ENCODE measurements at regions not wholly inside any gene's neighbourhood (a gene's known extent, or its start where the extent isn't known, plus 50 kb on each side); places are given as distances from the start of the nearest gene placed in this dataset.

DNA sequence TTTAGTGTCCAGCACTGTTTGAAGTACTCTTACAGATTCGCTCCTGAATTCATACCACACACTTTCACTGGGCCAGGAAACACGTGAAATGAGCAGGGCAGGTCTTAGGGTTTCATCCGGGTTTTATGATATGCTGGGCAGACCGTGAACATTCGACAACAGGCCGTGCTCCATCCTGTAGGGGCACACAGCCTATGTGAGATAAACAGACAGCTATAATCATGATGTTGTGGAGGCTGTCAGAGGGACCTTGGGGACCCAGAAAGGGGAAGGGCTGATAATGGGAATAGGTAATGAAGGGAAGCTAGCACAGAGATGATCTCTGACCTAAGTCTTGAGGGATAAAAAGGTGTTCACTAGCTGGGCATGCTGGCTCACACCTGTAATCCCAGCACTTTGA, 110.4 kb downstream of the RIN2 start:
- Histone ChIP-seq H3K27ac (ENCODE audit: extremely low read depth, low read depth, low read length) (no peak overlapping the region), H3K36me3 (ENCODE audit: control insufficient read depth in 2 of 2, insufficient read depth in 1 of 2, low read length in 2 of 2) (no peaks in the 10 kb centered on the region), H3K4me1 (ENCODE audit: control insufficient read depth, insufficient read depth, low read length) (no peaks in the 10 kb centered on the region), H3K4me3 (ENCODE audit: low read depth, low read length) (no peak overlapping the region), H3K9me3 (ENCODE audit: control insufficient read depth, insufficient read depth, low read depth, low read length) (no peaks in the 10 kb centered on the region)
- POLR2A ChIA-PET = no interaction called here
- TF ChIP-seq ZNF202 (tag by site-specific recombination; IDR thresholded peaks at IDR 0.05; ENCODE audit: borderline replicate concordance) (no peak), ZBTB8A (tag by site-specific recombination; IDR thresholded peaks at IDR 0.05) (no peak), ZNF585B (tag by site-specific recombination; IDR thresholded peaks at IDR 0.05) (no peak), BCL11B (tag by site-specific recombination; IDR thresholded peaks at IDR 0.05; ENCODE audit: low read depth) (no peak), SCRT1 (tag by site-specific recombination; IDR thresholded peaks at IDR 0.05; ENCODE audit: borderline replicate concordance) (no peak), ZNF23 (tag by site-specific recombination; IDR thresholded peaks at IDR 0.05; ENCODE audit: borderline replicate concordance) (no peak), ZNF292 (tag by site-specific recombination; IDR thresholded peaks at IDR 0.05; ENCODE audit: borderline replicate concordance, low read depth) (no peak), HOXC10 (CRISPR knock-in tag; IDR thresholded peaks at IDR 0.05) (no peak), ZNF24 (tag by site-specific recombination; IDR thresholded peaks at IDR 0.05) (no peak), ZNF114 (tag by site-specific recombination; IDR thresholded peaks at IDR 0.05) (no peak), HOXD13 (CRISPR knock-in tag; IDR thresholded peaks at IDR 0.05; ENCODE audit: borderline replicate concordance) (no peak), ZNF654 (tag by site-specific recombination; IDR thresholded peaks at IDR 0.05; ENCODE audit: low read depth) (no peak), ZNF843 (tag by site-specific recombination; IDR thresholded peaks at IDR 0.05) (no peak), ZNF391 (tag by site-specific recombination; IDR thresholded peaks at IDR 0.05; ENCODE audit: borderline replicate concordance, low read depth) (no peak), ZNF133 (tag by site-specific recombination; IDR thresholded peaks at IDR 0.05) (no peak), ZNF416 (tag by site-specific recombination; IDR thresholded peaks at IDR 0.05) (no peak)
- TF ChIP-seq, protein P1, sequence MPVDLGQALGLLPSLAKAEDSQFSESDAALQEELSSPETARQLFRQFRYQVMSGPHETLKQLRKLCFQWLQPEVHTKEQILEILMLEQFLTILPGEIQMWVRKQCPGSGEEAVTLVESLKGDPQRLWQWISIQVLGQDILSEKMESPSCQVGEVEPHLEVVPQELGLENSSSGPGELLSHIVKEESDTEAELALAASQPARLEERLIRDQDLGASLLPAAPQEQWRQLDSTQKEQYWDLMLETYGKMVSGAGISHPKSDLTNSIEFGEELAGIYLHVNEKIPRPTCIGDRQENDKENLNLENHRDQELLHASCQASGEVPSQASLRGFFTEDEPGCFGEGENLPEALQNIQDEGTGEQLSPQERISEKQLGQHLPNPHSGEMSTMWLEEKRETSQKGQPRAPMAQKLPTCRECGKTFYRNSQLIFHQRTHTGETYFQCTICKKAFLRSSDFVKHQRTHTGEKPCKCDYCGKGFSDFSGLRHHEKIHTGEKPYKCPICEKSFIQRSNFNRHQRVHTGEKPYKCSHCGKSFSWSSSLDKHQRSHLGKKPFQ (tag by site-specific recombination; IDR thresholded peaks at IDR 0.05) = no peak
- TF ChIP-seq, protein P2, sequence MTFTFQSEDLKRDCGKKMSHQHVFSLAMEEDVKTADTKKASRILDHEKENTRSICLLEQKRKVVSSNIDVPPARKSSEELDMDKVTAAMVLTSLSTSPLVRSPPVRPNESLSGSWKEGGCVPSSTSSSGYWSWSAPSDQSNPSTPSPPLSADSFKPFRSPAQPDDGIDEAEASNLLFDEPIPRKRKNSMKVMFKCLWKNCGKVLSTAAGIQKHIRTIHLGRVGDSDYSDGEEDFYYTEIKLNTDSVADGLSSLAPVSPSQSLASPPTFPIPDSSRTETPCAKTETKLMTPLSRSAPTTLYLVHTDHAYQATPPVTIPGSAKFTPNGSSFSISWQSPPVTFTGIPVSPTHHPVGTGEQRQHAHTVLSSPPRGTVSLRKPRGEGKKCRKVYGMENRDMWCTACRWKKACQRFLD (tag by site-specific recombination; IDR thresholded peaks at IDR 0.05) = no peak
- TF ChIP-seq, protein P3, sequence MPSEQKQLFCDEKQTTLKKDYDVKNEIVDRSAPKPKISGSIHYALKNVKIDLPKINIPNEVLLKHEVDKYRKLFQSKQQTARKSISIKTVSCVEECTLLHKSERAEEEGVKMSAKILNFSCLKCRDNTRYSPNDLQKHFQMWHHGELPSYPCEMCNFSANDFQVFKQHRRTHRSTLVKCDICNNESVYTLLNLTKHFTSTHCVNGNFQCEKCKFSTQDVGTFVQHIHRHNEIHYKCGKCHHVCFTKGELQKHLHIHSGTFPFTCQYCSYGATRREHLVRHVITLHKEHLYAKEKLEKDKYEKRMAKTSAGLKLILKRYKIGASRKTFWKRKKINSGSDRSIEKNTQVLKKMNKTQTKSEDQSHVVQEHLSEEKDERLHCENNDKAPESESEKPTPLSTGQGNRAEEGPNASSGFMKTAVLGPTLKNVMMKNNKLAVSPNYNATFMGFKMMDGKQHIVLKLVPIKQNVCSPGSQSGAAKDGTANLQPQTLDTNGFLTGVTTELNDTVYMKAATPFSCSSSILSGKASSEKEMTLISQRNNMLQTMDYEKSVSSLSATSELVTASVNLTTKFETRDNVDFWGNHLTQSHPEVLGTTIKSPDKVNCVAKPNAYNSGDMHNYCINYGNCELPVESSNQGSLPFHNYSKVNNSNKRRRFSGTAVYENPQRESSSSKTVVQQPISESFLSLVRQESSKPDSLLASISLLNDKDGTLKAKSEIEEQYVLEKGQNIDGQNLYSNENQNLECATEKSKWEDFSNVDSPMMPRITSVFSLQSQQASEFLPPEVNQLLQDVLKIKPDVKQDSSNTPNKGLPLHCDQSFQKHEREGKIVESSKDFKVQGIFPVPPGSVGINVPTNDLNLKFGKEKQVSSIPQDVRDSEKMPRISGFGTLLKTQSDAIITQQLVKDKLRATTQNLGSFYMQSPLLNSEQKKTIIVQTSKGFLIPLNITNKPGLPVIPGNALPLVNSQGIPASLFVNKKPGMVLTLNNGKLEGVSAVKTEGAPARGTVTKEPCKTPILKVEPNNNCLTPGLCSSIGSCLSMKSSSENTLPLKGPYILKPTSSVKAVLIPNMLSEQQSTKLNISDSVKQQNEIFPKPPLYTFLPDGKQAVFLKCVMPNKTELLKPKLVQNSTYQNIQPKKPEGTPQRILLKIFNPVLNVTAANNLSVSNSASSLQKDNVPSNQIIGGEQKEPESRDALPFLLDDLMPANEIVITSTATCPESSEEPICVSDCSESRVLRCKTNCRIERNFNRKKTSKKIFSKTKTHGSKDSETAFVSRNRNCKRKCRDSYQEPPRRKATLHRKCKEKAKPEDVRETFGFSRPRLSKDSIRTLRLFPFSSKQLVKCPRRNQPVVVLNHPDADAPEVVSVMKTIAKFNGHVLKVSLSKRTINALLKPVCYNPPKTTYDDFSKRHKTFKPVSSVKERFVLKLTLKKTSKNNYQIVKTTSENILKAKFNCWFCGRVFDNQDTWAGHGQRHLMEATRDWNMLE (tag by site-specific recombination; conservative IDR thresholded peaks at IDR 0.05; ENCODE audit: low read depth) = no peak
- CTCF ChIA-PET = no interaction called here

DNA sequence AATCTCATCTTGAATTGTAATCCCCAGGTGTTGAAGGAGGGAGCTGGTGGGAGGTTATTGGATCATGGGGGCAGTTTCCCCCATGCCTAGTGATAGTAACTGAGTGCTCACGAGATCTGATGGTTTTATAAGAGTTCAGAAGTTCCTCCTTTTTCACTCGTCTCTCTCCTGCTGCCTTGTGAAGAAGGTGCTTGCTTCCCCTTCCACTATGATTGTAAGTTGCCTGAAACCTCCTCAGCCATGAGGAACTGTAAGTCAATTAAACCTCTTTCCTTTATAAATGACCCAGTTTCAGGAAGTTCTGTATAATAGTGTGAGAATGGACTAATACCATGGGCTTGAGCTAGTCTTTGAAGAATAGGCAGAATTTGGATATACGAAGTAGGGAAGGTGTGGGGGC, 113.9 kb downstream of the RIN2 start:
- no peak overlapping the region for H3K4me3 ChIP-seq (ENCODE audit: low read depth, low read length)
- H3K9me3 ChIP-seq (ENCODE audit: control insufficient read depth, insufficient read depth, low read depth, low read length) = no peaks in the 10 kb centered on the region
- H3K36me3 ChIP-seq (ENCODE audit: control insufficient read depth in 2 of 2, insufficient read depth in 1 of 2, low read length in 2 of 2) = no peaks in the 10 kb centered on the region
- H3K4me1 ChIP-seq (ENCODE audit: control insufficient read depth, insufficient read depth, low read length) = no peaks in the 10 kb centered on the region
- CTCF ChIA-PET = no interaction called here
- POLR2A ChIA-PET = no interaction called here
- no peak overlapping the region for H3K27ac ChIP-seq (ENCODE audit: extremely low read depth, low read depth, low read length)
- TF ChIP-seq ZNF529 (tag by site-specific recombination; IDR thresholded peaks at IDR 0.05; ENCODE audit: insufficient replicate concordance) (no peak), ZNF324 (tag by site-specific recombination; IDR thresholded peaks at IDR 0.05) (no peak), KLF10 (tag by site-specific recombination; IDR thresholded peaks at IDR 0.05) (no peak)
- TF ChIP-seq, protein P4, sequence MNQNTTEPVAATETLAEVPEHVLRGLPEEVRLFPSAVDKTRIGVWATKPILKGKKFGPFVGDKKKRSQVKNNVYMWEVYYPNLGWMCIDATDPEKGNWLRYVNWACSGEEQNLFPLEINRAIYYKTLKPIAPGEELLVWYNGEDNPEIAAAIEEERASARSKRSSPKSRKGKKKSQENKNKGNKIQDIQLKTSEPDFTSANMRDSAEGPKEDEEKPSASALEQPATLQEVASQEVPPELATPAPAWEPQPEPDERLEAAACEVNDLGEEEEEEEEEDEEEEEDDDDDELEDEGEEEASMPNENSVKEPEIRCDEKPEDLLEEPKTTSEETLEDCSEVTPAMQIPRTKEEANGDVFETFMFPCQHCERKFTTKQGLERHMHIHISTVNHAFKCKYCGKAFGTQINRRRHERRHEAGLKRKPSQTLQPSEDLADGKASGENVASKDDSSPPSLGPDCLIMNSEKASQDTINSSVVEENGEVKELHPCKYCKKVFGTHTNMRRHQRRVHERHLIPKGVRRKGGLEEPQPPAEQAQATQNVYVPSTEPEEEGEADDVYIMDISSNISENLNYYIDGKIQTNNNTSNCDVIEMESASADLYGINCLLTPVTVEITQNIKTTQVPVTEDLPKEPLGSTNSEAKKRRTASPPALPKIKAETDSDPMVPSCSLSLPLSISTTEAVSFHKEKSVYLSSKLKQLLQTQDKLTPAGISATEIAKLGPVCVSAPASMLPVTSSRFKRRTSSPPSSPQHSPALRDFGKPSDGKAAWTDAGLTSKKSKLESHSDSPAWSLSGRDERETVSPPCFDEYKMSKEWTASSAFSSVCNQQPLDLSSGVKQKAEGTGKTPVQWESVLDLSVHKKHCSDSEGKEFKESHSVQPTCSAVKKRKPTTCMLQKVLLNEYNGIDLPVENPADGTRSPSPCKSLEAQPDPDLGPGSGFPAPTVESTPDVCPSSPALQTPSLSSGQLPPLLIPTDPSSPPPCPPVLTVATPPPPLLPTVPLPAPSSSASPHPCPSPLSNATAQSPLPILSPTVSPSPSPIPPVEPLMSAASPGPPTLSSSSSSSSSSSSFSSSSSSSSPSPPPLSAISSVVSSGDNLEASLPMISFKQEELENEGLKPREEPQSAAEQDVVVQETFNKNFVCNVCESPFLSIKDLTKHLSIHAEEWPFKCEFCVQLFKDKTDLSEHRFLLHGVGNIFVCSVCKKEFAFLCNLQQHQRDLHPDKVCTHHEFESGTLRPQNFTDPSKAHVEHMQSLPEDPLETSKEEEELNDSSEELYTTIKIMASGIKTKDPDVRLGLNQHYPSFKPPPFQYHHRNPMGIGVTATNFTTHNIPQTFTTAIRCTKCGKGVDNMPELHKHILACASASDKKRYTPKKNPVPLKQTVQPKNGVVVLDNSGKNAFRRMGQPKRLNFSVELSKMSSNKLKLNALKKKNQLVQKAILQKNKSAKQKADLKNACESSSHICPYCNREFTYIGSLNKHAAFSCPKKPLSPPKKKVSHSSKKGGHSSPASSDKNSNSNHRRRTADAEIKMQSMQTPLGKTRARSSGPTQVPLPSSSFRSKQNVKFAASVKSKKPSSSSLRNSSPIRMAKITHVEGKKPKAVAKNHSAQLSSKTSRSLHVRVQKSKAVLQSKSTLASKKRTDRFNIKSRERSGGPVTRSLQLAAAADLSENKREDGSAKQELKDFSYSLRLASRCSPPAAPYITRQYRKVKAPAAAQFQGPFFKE (tag by site-specific recombination; IDR thresholded peaks at IDR 0.05; ENCODE audit: borderline replicate concordance) = no peak

Data from HEK293 (cell line).